Trophoblast cell (in vitro differentiated cells and primary cell): ENCODE measurements at regions not wholly inside any gene's neighbourhood (a gene's known extent, or its start where the extent isn't known, plus 50 kb on each side); places are given as distances from the start of the nearest gene placed in this dataset.

Experiments
- DNase-seq, 2 donors: peaks; one replicate each; pipeline ENCODE4 v3.0.0-alpha.2; 2016
- H2AFZ ChIP-seq: 2 replicates; pipeline ENCODE4 v1.6.1; 2013; ENCODE audit warnings: low read length, moderate library complexity, mild to moderate bottlenecking; ENCODE audit not compliant: insufficient read depth, poor library complexity
- H2AK5ac ChIP-seq: 2 replicates; pipeline ENCODE4 v1.6.1; 2013; ENCODE audit warnings: mild to moderate bottlenecking, low read length
- H2BK120ac ChIP-seq: 2 replicates; pipeline ENCODE4 v1.6.1; 2013; ENCODE audit warnings: low read length, mild to moderate bottlenecking, moderate library complexity; ENCODE audit not compliant: insufficient read depth, poor library complexity
- H2BK12ac ChIP-seq: 2 replicates; pipeline ENCODE4 v1.6.1; 2013; ENCODE audit warnings: mild to moderate bottlenecking, low read length, moderate library complexity
- H2BK5ac ChIP-seq: 2 replicates; pipeline ENCODE4 v1.6.1; 2013; ENCODE audit warnings: low read length, low read depth, moderate library complexity, mild to moderate bottlenecking; ENCODE audit not compliant: poor library complexity
- H3K14ac ChIP-seq: 2 replicates; pipeline ENCODE4 v1.6.1; 2013; ENCODE audit warnings: mild to moderate bottlenecking, low read length
- H3K18ac ChIP-seq: 2 replicates; pipeline ENCODE4 v1.6.1; 2013; ENCODE audit warnings: mild to moderate bottlenecking, low read length
- H3K23ac ChIP-seq: 2 replicates; pipeline ENCODE4 v1.6.1; 2013; ENCODE audit warnings: low read length
- H3K27ac ChIP-seq: 2 replicates; pipeline ENCODE4 v1.5.1; 2013; ENCODE audit warnings: low read depth, mild to moderate bottlenecking, inconsistent platforms, low read length, moderate library complexity
- H3K27me3 ChIP-seq: 2 replicates; pipeline ENCODE4 v1.6.1; 2013; ENCODE audit warnings: inconsistent platforms, mild to moderate bottlenecking, low read length, moderate library complexity; ENCODE audit not compliant: insufficient read depth
- H3K36me3 ChIP-seq, 2 experiments: 1 replicate in 1 of 2; 2 replicates in 1 of 2; pipeline ENCODE4 v1.6.1; 2013; ENCODE audit warnings: low read length in 2 of 2, mild to moderate bottlenecking in 2 of 2, moderate library complexity in 1 of 2; ENCODE audit not compliant: insufficient read depth in 2 of 2, control insufficient read depth in 1 of 2
- H3K4ac ChIP-seq: 2 replicates; pipeline ENCODE4 v1.6.1; 2013; ENCODE audit warnings: low read depth, mild to moderate bottlenecking, low read length, moderate library complexity
- H3K4me1 ChIP-seq, 2 experiments: 1 replicate in 1 of 2; 2 replicates in 1 of 2; pipeline ENCODE4 v1.6.1; 2013; ENCODE audit warnings: low read length in 2 of 2, mild to moderate bottlenecking in 2 of 2, moderate library complexity in 1 of 2; ENCODE audit not compliant: insufficient read depth in 2 of 2, control insufficient read depth in 1 of 2
- H3K4me2 ChIP-seq: 2 replicates; pipeline ENCODE4 v1.6.1; 2013; ENCODE audit warnings: inconsistent platforms, mild to moderate bottlenecking, low read length, moderate library complexity
- H3K4me3 ChIP-seq: 2 replicates; pipeline ENCODE4 v1.5.1; 2013; ENCODE audit warnings: mild to moderate bottlenecking, low read depth, low read length, inconsistent platforms
- H3K79me1 ChIP-seq: one replicate; pipeline ENCODE4 v1.6.1; 2013; ENCODE audit warnings: low read length
- H3K79me2 ChIP-seq: 2 replicates; pipeline ENCODE4 v1.6.1; 2013; ENCODE audit warnings: low read length, mild to moderate bottlenecking; ENCODE audit not compliant: control insufficient read depth, insufficient read depth, poor library complexity
- H3K9ac ChIP-seq: 2 replicates; pipeline ENCODE4 v1.6.1; 2013; ENCODE audit warnings: mild to moderate bottlenecking, low read length
- H3K9me3 ChIP-seq: 2 replicates; pipeline ENCODE4 v1.6.1; 2013; ENCODE audit warnings: low read depth, mild to moderate bottlenecking, control low read depth, inconsistent platforms, low read length; ENCODE audit not compliant: insufficient read depth
- H4K12ac ChIP-seq: 2 replicates; pipeline ENCODE4 v1.6.1; 2013; ENCODE audit warnings: low read depth, mild to moderate bottlenecking, low read length, moderate library complexity
- H4K8ac ChIP-seq: 2 replicates; pipeline ENCODE4 v1.6.1; 2013; ENCODE audit warnings: low read depth, mild to moderate bottlenecking, low read length, moderate library complexity
- H4K91ac ChIP-seq: one replicate; pipeline ENCODE4 v1.6.1; 2013; ENCODE audit warnings: low read depth, mild to moderate bottlenecking, low read length, moderate library complexity
- WGBS: extraction: QIAGEN DNeasy Blood & Tissue Kit; methylation state at CpG from one replicate; pipeline ENCODE4 v1.1.7; 2013; ENCODE audit warnings: missing lambda C conversion rate; ENCODE audit not compliant: insufficient read length, insufficient coverage; ENCODE audit errors: extremely low coverage; 5-methylcytosine and 5-hydroxymethylcytosine counted together

DNA sequence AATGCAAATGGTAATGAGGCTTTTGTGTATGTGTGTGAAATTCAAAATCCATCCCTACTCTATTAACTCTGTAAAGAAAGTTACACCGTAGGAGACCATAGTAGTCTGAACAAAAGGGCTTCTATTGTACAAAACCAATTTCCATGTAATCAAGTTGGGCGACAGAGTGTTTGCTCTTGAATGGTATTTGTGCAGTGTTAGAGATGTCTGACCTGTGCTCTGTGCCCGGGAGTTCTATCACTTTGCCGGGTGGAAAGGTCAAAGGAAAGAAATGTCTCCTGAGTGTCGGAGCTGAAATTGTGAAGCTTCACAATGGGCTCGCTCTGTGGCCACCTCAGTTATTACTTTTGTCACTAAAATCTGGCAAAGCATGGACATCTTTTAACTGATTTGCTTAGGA is 312.0 kb downstream of the SAMD5 start:
- WGBS, result no CpG with 5 or more reads among the region's 6 CpGs
- no peak overlapping the region for H3K27ac ChIP-seq
- H2AK5ac ChIP-seq, result no peak overlapping the region
- H3K4me1 ChIP-seq, result no peaks in the 10 kb centered on the region
- H3K4me3 ChIP-seq, result no peak overlapping the region
- H4K8ac ChIP-seq, result no peak overlapping the region
- no peaks in the 10 kb centered on the region for H3K27me3 ChIP-seq
- H3K4ac ChIP-seq, result no peak overlapping the region
- no peak overlapping the region for H3K4me2 ChIP-seq
- no peak overlapping the region for H2BK5ac ChIP-seq
- no peak overlapping the region for H3K18ac ChIP-seq
- no peak overlapping the region for H3K23ac ChIP-seq
- no peak overlapping the region for H3K14ac ChIP-seq
- no peak overlapping the region for H3K9ac ChIP-seq
- no peaks in the 10 kb centered on the region for H3K79me1 ChIP-seq
- no peak overlapping the region for H2AFZ ChIP-seq
- H2BK12ac ChIP-seq, result no peak overlapping the region
- no peaks in the 10 kb centered on the region for H3K9me3 ChIP-seq
- H4K91ac ChIP-seq, result no peak overlapping the region
- DNase-seq, result no peak
- H3K36me3 ChIP-seq, result no peaks in the 10 kb centered on the region
- no peak overlapping the region for H4K12ac ChIP-seq
- no peaks in the 10 kb centered on the region for H3K79me2 ChIP-seq
- H2BK120ac ChIP-seq, result no peak overlapping the region

DNA sequence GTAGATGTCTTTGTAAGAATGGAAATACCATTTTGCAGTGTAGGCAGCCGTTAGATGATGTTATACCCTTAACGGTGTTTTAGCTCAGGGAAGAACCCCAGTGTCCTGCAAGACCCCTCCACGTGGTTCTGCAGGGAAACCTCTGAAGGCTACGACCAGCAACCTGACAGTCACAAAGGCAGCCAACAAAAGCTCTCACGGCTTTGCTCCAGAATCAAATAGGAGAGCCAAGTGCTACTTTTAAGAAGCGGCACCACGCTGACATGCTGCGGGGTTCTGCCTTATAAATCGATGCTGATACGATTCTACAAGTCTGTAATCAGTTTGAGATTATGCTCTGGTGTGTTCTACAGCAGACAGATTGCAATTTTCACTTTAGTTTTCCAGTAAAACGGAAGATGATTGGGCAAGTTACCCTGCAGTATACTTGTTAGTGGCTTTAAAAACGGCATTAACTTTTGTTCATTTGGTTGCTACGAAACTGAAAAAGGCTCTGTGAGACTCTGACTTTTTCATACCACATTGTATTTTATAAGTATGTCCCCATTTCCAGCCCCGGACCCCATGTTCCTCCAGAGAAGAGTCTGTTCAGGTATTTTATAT is 312.9 kb downstream of the SAMD5 start:
- Histone ChIP-seq H3K4ac (no peak overlapping the region), H3K14ac (no peak overlapping the region), H3K27me3 (no peaks in the 10 kb centered on the region), H2AK5ac (no peak overlapping the region), H4K12ac (no peak overlapping the region), H2BK120ac (no peak overlapping the region), H3K4me1 (no peaks in the 10 kb centered on the region), H2BK5ac (no peak overlapping the region), H3K9ac (no peak overlapping the region), H3K4me3 (no peak overlapping the region), H3K79me2 (no peaks in the 10 kb centered on the region), H3K79me1 (no peaks in the 10 kb centered on the region), H3K23ac (no peak overlapping the region), H2BK12ac (no peak overlapping the region), H3K9me3 (no peaks in the 10 kb centered on the region), H3K27ac (no peak overlapping the region), H4K8ac (no peak overlapping the region), H2AFZ (no peak overlapping the region), H3K18ac (no peak overlapping the region), H3K4me2 (no peak overlapping the region), H3K36me3 (no peaks in the 10 kb centered on the region), H4K91ac (no peak overlapping the region)
- DNase-seq, result no peak
- no CpG with 5 or more reads among the region's 14 CpGs for WGBS

DNA sequence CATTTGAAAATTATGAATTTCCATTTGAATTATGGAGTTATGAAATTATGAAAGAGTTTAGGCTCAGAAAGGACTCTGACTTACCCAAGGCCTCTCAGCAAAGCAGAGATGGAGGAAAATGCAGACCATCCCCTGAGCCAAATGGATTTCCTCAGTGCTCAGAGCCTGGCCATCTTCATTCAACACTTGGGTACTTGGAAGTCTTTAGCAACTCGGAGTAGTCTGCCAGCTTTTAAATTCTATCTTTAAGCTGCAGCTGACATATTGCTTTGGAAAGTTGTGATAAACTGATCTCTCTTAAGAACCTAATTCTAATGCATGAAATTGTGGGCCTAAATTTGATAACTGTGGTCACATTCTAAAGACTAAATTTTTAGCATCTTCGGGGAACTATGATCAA is 315.4 kb downstream of the SAMD5 start:
- Histone ChIP-seq H3K4me1 (no peaks in the 10 kb centered on the region), H3K9me3 (no peaks in the 10 kb centered on the region), H3K79me2 (no peaks in the 10 kb centered on the region), H3K4ac (no peak overlapping the region), H2BK120ac (no peak overlapping the region), H3K9ac (no peak overlapping the region), H3K27ac (no peak overlapping the region), H3K79me1 (no peaks in the 10 kb centered on the region), H2BK5ac (no peak overlapping the region), H2AFZ (no peak overlapping the region), H4K8ac (no peak overlapping the region), H3K14ac (no peak overlapping the region), H3K18ac (no peak overlapping the region), H3K4me3 (no peak overlapping the region), H3K36me3 (no peaks in the 10 kb centered on the region), H3K23ac (no peak overlapping the region), H2AK5ac (no peak overlapping the region), H4K91ac (no peak overlapping the region), H3K27me3 (no peaks in the 10 kb centered on the region), H3K4me2 (no peak overlapping the region), H2BK12ac (no peak overlapping the region), H4K12ac (no peak overlapping the region)
- WGBS, result no CpG with 5 or more reads among the region's 2 CpGs
- DNase-seq, result no peak

DNA sequence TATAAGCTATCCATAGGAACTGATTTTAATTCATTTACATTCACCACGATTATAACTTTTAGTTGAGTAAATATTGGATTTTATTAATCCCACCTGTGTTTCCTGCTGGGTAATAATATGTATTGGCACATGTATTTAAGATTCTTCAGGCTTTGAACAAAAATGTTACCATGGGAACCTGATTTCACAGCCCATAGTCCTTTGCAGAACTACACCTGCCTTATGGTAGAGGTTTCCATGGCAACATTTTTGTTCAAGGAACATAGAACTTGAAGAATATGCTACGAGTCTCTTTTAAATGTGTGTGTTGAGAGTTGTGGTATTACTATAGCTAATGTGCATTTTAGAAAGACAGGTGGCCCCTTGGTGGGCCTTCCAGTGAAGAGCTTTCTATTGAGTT is 317.4 kb downstream of the SAMD5 start:
- Histone ChIP-seq H4K91ac (no peak overlapping the region), H2BK5ac (no peak overlapping the region), H2AFZ (no peak overlapping the region), H3K9ac (no peak overlapping the region), H3K4ac (no peak overlapping the region), H3K14ac (no peak overlapping the region), H3K27me3 (no peaks in the 10 kb centered on the region), H4K8ac (no peak overlapping the region), H3K4me1 (no peaks in the 10 kb centered on the region), H3K9me3 (no peaks in the 10 kb centered on the region), H2BK12ac (no peak overlapping the region), H2AK5ac (no peak overlapping the region), H3K23ac (no peak overlapping the region), H3K79me2 (no peaks in the 10 kb centered on the region), H3K4me2 (no peak overlapping the region), H4K12ac (no peak overlapping the region), H3K4me3 (no peak overlapping the region), H2BK120ac (no peak overlapping the region), H3K18ac (no peak overlapping the region), H3K36me3 (no peaks in the 10 kb centered on the region), H3K27ac (no peak overlapping the region), H3K79me1 (no peaks in the 10 kb centered on the region)
- WGBS, result no CpG with 5 or more reads among the region's 2 CpGs
- DNase-seq, result no peak
